IMR-90 (cell line): ENCODE measurements at regions not wholly inside any gene's neighbourhood (a gene's known extent, or its start where the extent isn't known, plus 50 kb on each side); places are given as distances from the start of the nearest gene placed in this dataset.
"Not testable (repeated sequence)": the region's sequence is repeated elsewhere in the genome, so short reads cannot be mapped to it uniquely, and the experiment has no call there.

Source experiments
- ATAC-seq: fragments of 200-7000 bp; cut with Tn5 transposase; 2 replicates; pipeline ENCODE4 v1.9.1; 2020; ENCODE audit warnings: low read depth, mild to moderate bottlenecking, moderate library complexity
- BruUV-seq: library from RNA; stranded (reverse); fragments of 400-500 nt; replicated peaks from 2 replicates; lab custom pipeline; 2021; lab: Mats Ljungman, UMichigan
- CTCF ChIA-PET: fragments of 300-600 bp; formaldehyde crosslinking; extraction: SDS; loops from one replicate; lab custom pipeline; 2021; ENCODE audit warnings: antibody characterized with exemption; lab: Yijun Ruan, JAX
- POLR2A ChIA-PET: fragments of 300-600 bp; sonication (Branson Sonifier 250); formaldehyde crosslinking; loops from one replicate; lab custom pipeline; 2022; ENCODE audit warnings: antibody characterized with exemption; ENCODE audit not compliant: unreplicated experiment; lab: Charles Lee
- DNase-seq: peaks from one replicate; pipeline ENCODE4 v3.0.0; 2013
- H2AFZ ChIP-seq: replicated peaks from 2 replicates; pipeline ENCODE3; 2013; ENCODE audit warnings: low read length, mild to moderate bottlenecking; ENCODE audit not compliant: poor library complexity
- H2AK5ac ChIP-seq: 2 replicates; pipeline ENCODE4 v1.6.1; 2013; ENCODE audit warnings: low read depth, low read length, inconsistent platforms
- H2AK9ac ChIP-seq: replicated peaks from 2 replicates; pipeline ENCODE3; 2013; ENCODE audit warnings: mild to moderate bottlenecking, low read depth, low read length, moderate library complexity; ENCODE audit not compliant: poor library complexity
- H2BK120ac ChIP-seq: 2 replicates; pipeline ENCODE4 v1.6.1; 2013; ENCODE audit warnings: low read depth, low read length, inconsistent platforms
- H2BK15ac ChIP-seq: 3 replicates; pipeline ENCODE4 v1.6.1; 2013; ENCODE audit warnings: low read depth, low read length, inconsistent platforms
- H2BK20ac ChIP-seq: 2 replicates; pipeline ENCODE4 v1.6.1; 2013; ENCODE audit warnings: low read depth, mild to moderate bottlenecking, inconsistent platforms, low read length, moderate library complexity
- H2BK5ac ChIP-seq: 2 replicates; pipeline ENCODE4 v1.6.1; 2013; ENCODE audit warnings: mild to moderate bottlenecking, low read depth, low read length, inconsistent platforms; ENCODE audit not compliant: poor library complexity, severe bottlenecking
- H3K14ac ChIP-seq: replicated peaks from 2 replicates; pipeline ENCODE4 v1.6.1; 2013; ENCODE audit warnings: low read depth, low read length, inconsistent platforms
- H3K18ac ChIP-seq: 2 replicates; pipeline ENCODE4 v1.6.1; 2013; ENCODE audit warnings: low read depth, low read length, control low read depth
- H3K23ac ChIP-seq: 2 replicates; pipeline ENCODE4 v1.6.1; 2013; ENCODE audit warnings: low read depth, low read length, inconsistent platforms
- H3K27ac ChIP-seq: 2 replicates; pipeline ENCODE4 v1.5.1; 2013; ENCODE audit warnings: mild to moderate bottlenecking, control low read depth, low read length; ENCODE audit not compliant: insufficient read depth
- H3K27me3 ChIP-seq: 2 replicates; pipeline ENCODE4 v1.6.1; 2013; ENCODE audit warnings: low read length; ENCODE audit not compliant: control insufficient read depth, insufficient read depth
- H3K36me3 ChIP-seq: 2 replicates; pipeline ENCODE4 v1.6.1; 2013; ENCODE audit warnings: low read length, mixed read lengths; ENCODE audit not compliant: control insufficient read depth, insufficient read depth
- H3K4ac ChIP-seq: 2 replicates; pipeline ENCODE4 v1.6.1; 2013; ENCODE audit warnings: low read depth, low read length, inconsistent platforms
- H3K4me1 ChIP-seq: 2 replicates; pipeline ENCODE4 v1.6.1; 2013; ENCODE audit warnings: low read length, mixed read lengths; ENCODE audit not compliant: control insufficient read depth, insufficient read depth
- H3K4me2 ChIP-seq: 2 replicates; pipeline ENCODE4 v1.6.1; 2013; ENCODE audit warnings: low read depth, mild to moderate bottlenecking, control low read depth, low read length, moderate library complexity
- H3K4me3 ChIP-seq: 2 replicates; pipeline ENCODE4 v1.5.1; 2013; ENCODE audit warnings: low read depth, mild to moderate bottlenecking, control low read depth, low read length, moderate library complexity; ENCODE audit not compliant: insufficient read depth
- H3K56ac ChIP-seq: 2 replicates; pipeline ENCODE4 v1.6.1; 2013; ENCODE audit warnings: low read length, inconsistent platforms; ENCODE audit not compliant: insufficient read depth; ENCODE audit errors: extremely low read depth
- H3K79me1 ChIP-seq, 2 experiments: 2 replicates each; pipeline ENCODE4 v1.6.1; 2013; ENCODE audit warnings: low read length in 2 of 2, inconsistent platforms in 1 of 2, low read depth in 1 of 2
- H3K9ac ChIP-seq: 2 replicates; pipeline ENCODE4 v1.6.1; 2013; ENCODE audit warnings: low read depth, low read length, control low read depth
- H3K9me1 ChIP-seq: 2 replicates; pipeline ENCODE4 v1.6.1; 2013; ENCODE audit warnings: low read length, inconsistent platforms; ENCODE audit not compliant: insufficient read depth
- H3K9me3 ChIP-seq: 2 replicates; pipeline ENCODE4 v1.6.1; 2013; ENCODE audit warnings: low read length; ENCODE audit not compliant: control insufficient read depth, insufficient read depth
- H4K20me1 ChIP-seq: 2 replicates; pipeline ENCODE4 v1.6.1; 2013; ENCODE audit warnings: low read length, inconsistent platforms; ENCODE audit not compliant: insufficient read depth
- H4K5ac ChIP-seq: 2 replicates; pipeline ENCODE4 v1.6.1; 2013; ENCODE audit warnings: mild to moderate bottlenecking, low read depth, low read length, control low read depth
- H4K8ac ChIP-seq, 2 experiments: 2 replicates each; pipeline ENCODE4 v1.6.1; 2013; ENCODE audit warnings: low read depth in 2 of 2, low read length in 2 of 2, control low read depth in 1 of 2, inconsistent platforms in 1 of 2
- H4K91ac ChIP-seq: 2 replicates; pipeline ENCODE4 v1.6.1; 2013; ENCODE audit warnings: low read depth, low read length, inconsistent platforms; ENCODE audit not compliant: insufficient read depth
- BHLHE40 ChIP-seq: fragments of 150-350 bp; IDR thresholded peaks from 2 replicates; pipeline ENCODE4 v1.6.1; 2016; ENCODE audit warnings: mild to moderate bottlenecking, low read depth, low read length
- CEBPB ChIP-seq: IDR thresholded peaks from 2 replicates; pipeline ENCODE4 v1.6.1; 2012; ENCODE audit warnings: low read depth, low read length, improper control_type of control experiment
- MAZ ChIP-seq: IDR thresholded peaks from 2 replicates; pipeline ENCODE4 v1.6.1; 2012; ENCODE audit warnings: low read depth, mild to moderate bottlenecking, low read length, improper control_type of control experiment, moderate library complexity, borderline replicate concordance
- NFE2L2 ChIP-seq: fragments of 150-350 bp; IDR thresholded peaks from 2 replicates; pipeline ENCODE4 v1.6.1; 2016; ENCODE audit warnings: low read depth, mild to moderate bottlenecking, low read length
- RCOR1 ChIP-seq: IDR thresholded peaks from 2 replicates; pipeline ENCODE4 v1.6.1; 2012; ENCODE audit warnings: mild to moderate bottlenecking, low read length, improper control_type of control experiment; ENCODE audit not compliant: insufficient replicate concordance
- WGBS, 2 experiments: methylation state at CpG; one replicate each; pipeline versions ENCODE4 v1.1.5 to v1.1.7; 2013; ENCODE audit warnings: missing lambda C conversion rate in 2 of 2; ENCODE audit not compliant: insufficient read length in 1 of 2; ENCODE audit errors: extremely low coverage in 2 of 2; 5-methylcytosine and 5-hydroxymethylcytosine counted together
- dilution Hi-C: fragments of 300-500 bp; cut with HindIII; formaldehyde crosslinking; loops from one replicate; pipeline ENCODE4 v1.14.3; 2018; ENCODE audit warnings: low sequenced_read_pairs; ENCODE audit not compliant: unreplicated experiment
- in situ Hi-C: fragments of 300-500 bp; cut with MboI; formaldehyde crosslinking; loops from 3 replicates; pipeline ENCODE4 v1.14.3; 2019; ENCODE audit warnings: low sequenced_read_pairs, inconsistent platforms, mixed read lengths
- intact Hi-C: fragments of 100-400 bp; cut with micrococcal nuclease; formaldehyde crosslinking; loops from 2 replicates; pipeline ENCODE4 v1.10.0; 2022
- TF ChIP-seq, protein P1 (sequence below): fragments of 150-350 bp; IDR thresholded peaks from 2 replicates; pipeline ENCODE4 v1.6.1; 2017; ENCODE audit warnings: mild to moderate bottlenecking, antibody characterized with exemption, low read length, low read depth

- peaks cover 3 to 71% of the 10 kb centered on the region in 2 experiments; a peak in 3 of 4 replicates for H3K79me1 ChIP-seq
- peak overlapping the region; percentile 50 for H3K18ac ChIP-seq
- peak overlapping the region; percentile 58; the same call in 1 of the 2 replicates for H3K23ac ChIP-seq
- TF ChIP-seq RCOR1 (no peak), NFE2L2 (no peak), MAZ (no peak), CEBPB (peak; percentile 87), BHLHE40 (no peak)
- TF ChIP-seq, protein P1, sequence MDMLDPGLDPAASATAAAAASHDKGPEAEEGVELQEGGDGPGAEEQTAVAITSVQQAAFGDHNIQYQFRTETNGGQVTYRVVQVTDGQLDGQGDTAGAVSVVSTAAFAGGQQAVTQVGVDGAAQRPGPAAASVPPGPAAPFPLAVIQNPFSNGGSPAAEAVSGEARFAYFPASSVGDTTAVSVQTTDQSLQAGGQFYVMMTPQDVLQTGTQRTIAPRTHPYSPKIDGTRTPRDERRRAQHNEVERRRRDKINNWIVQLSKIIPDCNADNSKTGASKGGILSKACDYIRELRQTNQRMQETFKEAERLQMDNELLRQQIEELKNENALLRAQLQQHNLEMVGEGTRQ: no peak
- H3K14ac ChIP-seq: peak overlapping the region; percentile 91
- H2BK15ac ChIP-seq: peak overlapping the region; percentile 58; the same call in 2 of the 3 replicates
- peak overlapping the region; percentile 85 for H2AK9ac ChIP-seq
- no peak overlapping the region for H3K4me3 ChIP-seq
- peak overlapping the region; percentile 99 for H2BK20ac ChIP-seq
- H3K9me1 ChIP-seq: peaks cover 33% of the 10 kb centered on the region
- 100% methylated on average over 2 of the region's 8 CpGs; no CpG with 5 or more reads in 1 of the 2 experiments for WGBS, 2 experiments
- peak overlapping the region; percentile 63 for H2BK5ac ChIP-seq
- peak overlapping the region; percentile 99 for H2BK120ac ChIP-seq
- ATAC-seq (no peak), DNase-seq (no peak)
- peak overlapping the region; percentile 99 for H3K4ac ChIP-seq
- no peak overlapping the region for H3K4me2 ChIP-seq
- H4K5ac ChIP-seq: peak overlapping the region; percentile 31; the same call in 1 of the 2 replicates
- H3K56ac ChIP-seq: no peak overlapping the region
- 0 out of 2 replicates have a peak overlapping the region, but pooled peaks have one; percentile 9 for H3K9ac ChIP-seq
- ChIA-PET POLR2A (no interaction called here), CTCF (no interaction called here)
- no peaks in the 10 kb centered on the region for H3K9me3 ChIP-seq
- no TSS peak for BruUV-seq
- H2AK5ac ChIP-seq: peak overlapping the region; percentile 95
- in situ Hi-C loops: no loop called here
- peak overlapping the region; percentile 62 for H4K91ac ChIP-seq
- no peaks in the 10 kb centered on the region for H3K36me3 ChIP-seq
- H3K4me1 ChIP-seq: peaks cover 26% of the 10 kb centered on the region
- peak overlapping the region; percentile 19 for H3K27ac ChIP-seq
- peak overlapping the region; percentile 3 to 92 for H4K8ac ChIP-seq
- intact Hi-C loops: no loop called here
- H4K20me1 ChIP-seq: no peaks in the 10 kb centered on the region
- dilution Hi-C loops: no loop called here
- peak overlapping the region; percentile 71 for H2AFZ ChIP-seq
- H3K27me3 ChIP-seq: no peaks in the 10 kb centered on the region
Measured at GRCh38 chr17:64728041-64728695, 66.1 kb upstream of the SMURF2 start.

- intact Hi-C loops, dilution Hi-C loops, H2BK5ac ChIP-seq, ATAC-seq, H3K4me2 ChIP-seq, H3K14ac ChIP-seq, H3K27ac ChIP-seq, H2AK9ac ChIP-seq, H3K27me3 ChIP-seq, POLR2A ChIA-PET, CTCF ChIA-PET, DNase-seq, H3K9me3 ChIP-seq, H2AFZ ChIP-seq, H3K23ac ChIP-seq, BruUV-seq, H3K9ac ChIP-seq, in situ Hi-C loops, H3K56ac ChIP-seq, H3K18ac ChIP-seq, H3K36me3 ChIP-seq, H4K8ac ChIP-seq, H3K4me3 ChIP-seq, H4K20me1 ChIP-seq: not testable (repeated sequence)
- H3K9me1 ChIP-seq: peaks cover 34% of the 10 kb centered on the region
- peak overlapping the region; percentile 65; the same call in 1 of the 2 replicates for H3K4ac ChIP-seq
- H2AK5ac ChIP-seq: peak overlapping the region; percentile 95
- WGBS, 2 experiments: 93% methylated on average over 5 of the region's 5 CpGs; no CpG with 5 or more reads in 1 of the 2 experiments
- H2BK20ac ChIP-seq: peak overlapping the region; percentile 74; the same call in 1 of the 2 replicates
- peaks cover 3 to 58% of the 10 kb centered on the region in 2 experiments; a peak in 3 of 4 replicates for H3K79me1 ChIP-seq
- H4K5ac ChIP-seq: 0 out of 2 replicates have a peak overlapping the region, but pooled peaks have one; percentile 31
- H3K4me1 ChIP-seq: peaks cover 22% of the 10 kb centered on the region
- peak overlapping the region; percentile 65 for H4K91ac ChIP-seq
- peak overlapping the region; percentile 84; the same call in 2 of the 3 replicates for H2BK15ac ChIP-seq
- H2BK120ac ChIP-seq: peak overlapping the region; percentile 71; the same call in 1 of the 2 replicates
Measured at GRCh38 chr17:64726025-64726424, 63.9 kb upstream of the SMURF2 start.
